NCI-H226 (cell line): ENCODE measurements at regions not wholly inside any gene's neighbourhood (a gene's known extent, or its start where the extent isn't known, plus 50 kb on each side); places are given as distances from the start of the nearest gene placed in this dataset.

Source experiments
- DNase-seq: peaks from one replicate; pipeline ENCODE4 v3.0.0-alpha.2; 2015

DNA sequence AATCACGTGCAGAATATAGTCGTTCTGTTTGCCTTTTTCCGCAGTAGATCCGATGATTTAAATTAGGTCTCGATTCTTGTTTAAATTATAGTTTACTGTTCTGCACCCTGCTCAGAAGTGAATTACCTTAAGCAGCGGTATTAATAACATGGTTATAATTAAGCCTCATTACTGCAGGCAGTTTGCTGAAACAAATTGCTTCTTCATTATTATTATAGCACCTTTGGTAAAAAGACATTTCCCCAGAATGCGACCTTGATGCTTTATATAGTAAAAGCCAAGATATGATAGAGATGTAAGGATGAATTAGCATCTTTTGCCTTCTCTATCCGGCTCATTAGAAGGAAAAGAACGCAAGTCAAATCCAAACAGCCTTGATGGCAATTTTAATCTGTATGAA is 625.2 kb upstream of the CADM1 start:
- DNase-seq = no peak

DNA sequence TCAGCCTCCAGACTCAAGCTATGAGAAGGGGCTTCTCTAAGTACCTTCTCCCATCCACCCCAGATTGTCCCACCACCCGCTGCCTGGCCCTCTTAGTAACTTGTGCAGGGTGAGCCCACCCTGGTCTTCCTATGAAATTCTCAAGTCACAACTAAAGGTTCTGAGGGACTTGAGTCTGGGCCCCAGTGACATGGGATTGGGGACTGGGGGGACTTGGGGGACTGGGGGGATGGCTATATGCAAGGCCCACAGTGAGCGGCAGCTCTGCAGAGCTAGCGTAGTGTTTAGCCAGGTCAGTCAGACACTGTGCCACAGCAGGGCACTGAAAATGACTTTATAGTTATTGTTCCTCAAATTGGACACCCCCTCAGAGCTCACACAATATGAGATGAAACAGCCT is 622.3 kb upstream of the CADM1 start:
- no peak for DNase-seq

DNA sequence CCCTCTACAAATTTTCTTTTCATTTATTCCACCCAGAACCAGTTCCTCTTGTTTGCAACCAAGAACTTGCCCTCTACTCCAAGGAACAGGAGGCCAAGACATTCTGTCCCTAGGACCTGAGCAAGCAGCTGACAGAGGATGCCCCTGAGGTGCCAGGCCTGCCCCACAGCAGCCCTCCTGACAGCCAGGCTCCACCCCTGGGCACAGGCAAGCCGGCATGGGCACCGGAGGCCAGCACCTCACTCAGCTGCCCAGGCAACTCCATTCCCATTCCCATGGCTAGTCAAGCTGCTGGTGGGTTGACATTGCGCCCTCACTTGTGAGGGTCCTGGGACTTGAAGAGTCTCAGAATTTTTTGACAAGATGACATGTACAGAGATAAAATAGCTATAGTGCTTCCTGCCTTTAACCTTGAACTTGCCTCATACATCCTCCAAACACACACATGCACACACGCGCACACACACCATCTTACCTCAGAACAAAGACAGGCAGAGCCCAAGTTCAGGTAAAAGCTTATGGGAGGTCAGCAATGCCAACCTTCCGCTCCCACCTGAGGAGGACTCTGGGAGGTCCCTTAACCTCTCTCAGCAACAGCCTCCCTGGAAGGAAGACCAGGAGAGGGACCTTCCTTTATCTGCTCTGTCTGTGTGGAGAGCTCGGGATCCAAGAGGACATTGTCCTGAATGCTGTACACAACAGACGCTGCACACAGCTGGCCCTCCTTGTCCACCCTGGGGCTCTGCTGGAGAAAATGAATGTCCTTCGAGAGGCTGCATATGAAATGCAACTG is 620.9 kb upstream of the CADM1 start:
- no peak for DNase-seq

DNA sequence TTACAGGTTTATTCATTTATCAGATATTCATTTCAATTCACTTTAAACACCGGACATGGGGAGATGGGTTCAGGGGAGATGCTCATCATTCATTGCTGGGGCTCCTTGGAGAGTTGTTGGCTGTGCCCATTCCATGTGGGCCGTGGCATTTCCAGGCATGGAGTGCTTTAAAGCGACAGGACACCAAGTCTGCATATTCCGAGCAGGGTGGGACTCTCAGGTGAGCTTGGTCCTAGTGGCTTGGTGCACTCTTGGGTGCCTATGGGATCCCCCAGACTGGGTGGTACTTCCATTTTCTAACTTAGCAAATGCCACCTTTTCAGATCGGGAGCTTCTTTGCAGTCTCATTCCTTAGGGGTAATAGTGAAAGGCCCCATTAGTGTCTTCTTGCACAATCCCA is 619.5 kb upstream of the CADM1 start:
- no peak for DNase-seq

DNA sequence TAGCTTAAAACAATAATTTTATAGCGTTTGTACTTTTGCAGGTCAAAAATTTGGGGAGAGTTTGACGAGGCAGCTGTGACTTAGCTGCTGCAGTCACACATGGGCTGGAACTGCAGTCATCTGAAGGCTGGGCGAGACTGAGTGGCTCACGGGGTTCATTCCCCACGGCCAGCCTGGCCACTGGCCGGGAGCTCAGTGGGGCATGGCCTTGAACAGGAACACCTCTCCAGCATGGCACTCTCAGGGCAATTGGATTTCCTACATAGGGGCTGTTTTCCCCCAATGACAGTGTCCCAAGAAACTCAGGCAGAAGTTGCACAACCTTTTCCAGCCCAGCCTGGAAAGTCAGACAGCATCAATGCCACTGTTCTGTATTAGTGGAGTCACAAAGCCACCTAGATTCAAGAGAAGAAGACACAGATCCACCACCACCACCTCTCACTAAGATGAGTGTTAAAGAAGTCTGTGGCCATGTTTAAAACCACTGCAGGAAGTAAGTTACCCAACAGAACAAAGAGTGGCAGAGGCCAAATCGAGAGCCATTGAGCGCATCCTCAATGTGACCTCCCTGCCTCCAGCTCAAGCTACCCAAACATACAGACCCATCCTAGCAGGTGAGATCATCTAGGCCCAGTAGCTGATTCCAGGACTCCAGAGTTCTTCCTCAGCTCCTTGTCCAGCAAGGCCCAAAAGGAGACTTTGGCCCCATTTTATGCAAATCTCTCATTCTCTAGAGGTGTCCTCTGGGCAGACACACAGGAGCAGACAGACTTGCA is 618.7 kb upstream of the CADM1 start:
- no peak for DNase-seq

DNA sequence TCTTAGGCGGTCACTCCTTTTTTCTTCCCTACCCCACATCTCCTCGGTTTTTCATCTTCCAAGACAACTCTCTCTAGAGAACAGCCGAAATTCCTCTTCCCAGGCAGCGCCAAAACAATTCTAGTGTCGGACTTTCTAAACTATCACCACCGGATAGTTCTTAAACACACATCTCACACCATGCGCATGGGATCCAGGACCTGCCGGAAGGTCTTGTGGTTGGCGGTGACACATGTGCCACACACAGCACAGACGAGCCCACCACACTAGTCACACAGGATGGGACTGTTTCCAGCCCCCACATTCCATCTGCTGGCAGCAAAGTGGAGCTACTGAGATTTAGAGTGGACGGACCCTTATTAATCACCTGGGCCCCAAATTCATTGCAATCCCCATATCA is 614.9 kb upstream of the CADM1 start:
- DNase-seq = no peak

DNA sequence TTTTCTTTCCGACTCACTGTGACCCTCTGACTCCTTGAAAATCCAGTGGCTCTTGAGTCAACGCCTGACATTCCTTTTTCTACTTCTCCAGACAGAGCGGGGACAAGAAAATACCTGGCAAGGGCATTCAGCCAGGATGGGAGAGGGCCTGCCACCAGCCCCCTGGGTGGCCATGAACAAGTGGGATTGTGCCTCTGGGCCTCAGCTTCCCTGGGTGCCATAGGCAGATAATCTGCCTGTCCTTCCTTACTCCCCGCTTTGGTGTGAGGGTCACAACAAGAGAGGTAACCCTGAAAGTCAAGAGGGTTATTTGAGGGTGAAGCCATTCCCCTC is 613.9 kb upstream of the CADM1 start:
- no peak for DNase-seq

DNA sequence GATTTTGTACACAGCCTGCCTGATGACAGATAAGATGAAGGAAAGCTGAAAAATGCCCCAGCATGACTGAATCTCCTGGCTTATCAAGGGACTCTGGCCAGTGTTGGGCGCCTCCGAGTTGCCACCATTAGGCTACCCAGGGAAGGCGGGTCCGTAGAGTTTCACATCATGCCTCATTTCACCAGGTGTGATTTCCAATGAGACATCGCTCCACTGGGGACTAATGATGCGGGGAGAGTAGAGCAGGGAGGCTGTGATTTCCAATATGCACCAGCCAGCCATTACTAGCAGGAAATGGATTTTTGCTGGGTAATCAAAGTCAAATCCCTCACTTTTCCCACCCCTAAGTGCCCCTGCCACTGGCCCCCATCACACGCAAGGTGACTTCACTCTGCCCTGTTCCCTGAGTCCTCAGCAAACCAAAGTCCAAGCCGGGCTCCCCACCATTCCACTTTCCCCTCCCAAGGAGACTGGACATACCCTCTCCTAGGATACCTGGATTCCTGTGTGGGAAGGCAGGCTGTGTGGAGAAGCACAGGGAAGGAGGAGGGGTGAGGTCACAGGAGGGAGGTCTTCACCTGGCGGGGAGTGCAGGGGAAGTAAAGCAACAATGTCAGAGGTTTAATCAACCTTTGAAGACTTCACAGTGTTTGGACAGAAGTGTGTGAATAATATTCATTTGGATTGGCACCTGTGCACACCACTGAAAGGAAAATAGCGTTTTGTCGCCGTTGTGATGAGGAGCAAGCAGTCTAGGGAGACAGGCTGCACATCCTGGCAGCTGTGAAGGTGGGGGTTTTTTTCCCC is 613.3 kb upstream of the CADM1 start:
- DNase-seq = no peak

DNA sequence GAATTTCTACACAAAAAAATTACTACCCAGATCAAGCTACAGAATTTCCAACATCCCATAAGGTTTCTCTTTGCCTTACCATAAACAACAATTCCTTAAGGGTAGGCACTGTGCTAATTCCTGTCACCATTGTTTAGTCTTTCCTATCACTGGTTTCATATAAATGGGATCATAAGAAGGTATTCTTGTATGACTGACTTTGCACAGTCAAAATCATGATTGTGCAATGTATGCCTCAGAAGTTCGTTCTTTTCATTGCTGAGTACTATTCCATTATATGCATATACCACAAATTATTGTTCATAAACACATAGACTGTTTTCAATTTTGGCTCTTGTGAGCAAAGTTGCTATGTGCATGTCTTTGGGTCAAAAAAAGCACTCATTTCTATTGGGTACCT is 611.6 kb upstream of the CADM1 start:
- DNase-seq = no peak

DNA sequence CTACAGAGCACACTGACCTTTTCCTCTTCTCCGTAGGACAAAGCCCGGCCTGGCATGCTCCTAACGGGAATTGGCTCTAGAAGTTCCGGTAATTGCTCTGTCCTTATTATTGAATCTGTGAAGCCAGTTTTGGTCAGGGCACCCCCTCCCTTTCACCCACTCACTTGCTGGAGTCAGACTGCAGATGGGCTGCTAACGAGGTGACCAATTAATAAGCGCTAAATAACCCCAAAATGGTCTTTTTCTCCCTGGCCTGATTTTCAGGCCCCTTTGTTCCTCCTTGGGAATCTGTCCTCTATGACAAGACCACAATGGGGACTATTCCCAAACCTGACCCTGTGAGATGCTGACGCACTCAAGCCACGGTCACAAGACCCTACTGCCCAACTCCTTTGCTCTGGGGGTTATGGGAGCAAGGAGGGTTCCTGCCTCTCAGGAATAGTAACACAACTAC is 610.0 kb upstream of the CADM1 start:
- no peak for DNase-seq

DNA sequence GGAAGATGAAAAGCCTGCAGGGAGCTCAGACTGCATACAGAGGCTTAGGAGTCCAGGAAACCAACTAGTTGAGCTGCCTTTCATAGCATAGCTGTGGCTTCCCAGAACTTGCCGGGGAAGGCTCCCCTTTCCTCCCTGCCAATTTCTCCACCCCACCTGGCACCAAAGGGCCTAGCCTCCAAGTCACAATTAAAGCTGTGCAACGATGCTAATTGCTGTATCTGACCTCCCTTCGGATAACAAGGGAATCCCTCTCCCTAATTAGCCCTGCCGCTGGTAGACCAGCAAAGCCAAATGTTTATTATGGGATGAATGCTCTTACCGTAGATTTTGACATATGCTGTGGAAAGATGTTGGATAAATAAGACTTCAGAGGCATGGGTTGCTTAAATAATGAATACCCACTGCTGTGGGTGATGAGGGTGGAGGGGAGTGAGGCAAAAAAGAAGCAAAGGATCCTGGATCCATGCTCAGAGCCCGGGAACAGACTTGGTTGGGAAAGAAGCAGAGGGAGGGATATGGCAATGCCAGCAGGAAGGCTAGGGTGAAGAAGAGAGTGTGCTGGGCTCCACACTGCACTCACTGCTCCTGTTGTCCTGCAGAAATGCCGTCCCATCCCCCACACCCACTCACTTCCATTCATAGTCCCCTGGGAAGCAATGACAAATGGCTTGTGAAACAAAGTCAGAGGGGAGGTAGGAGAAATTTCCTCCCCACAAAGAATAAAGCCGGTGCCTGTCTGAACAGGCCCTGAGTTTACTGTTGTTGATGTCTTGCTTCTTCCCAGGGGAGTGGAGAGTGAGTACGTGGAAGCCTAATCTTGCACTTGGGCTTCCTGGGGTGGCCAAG is 608.1 kb upstream of the CADM1 start:
- DNase-seq = no peak

DNA sequence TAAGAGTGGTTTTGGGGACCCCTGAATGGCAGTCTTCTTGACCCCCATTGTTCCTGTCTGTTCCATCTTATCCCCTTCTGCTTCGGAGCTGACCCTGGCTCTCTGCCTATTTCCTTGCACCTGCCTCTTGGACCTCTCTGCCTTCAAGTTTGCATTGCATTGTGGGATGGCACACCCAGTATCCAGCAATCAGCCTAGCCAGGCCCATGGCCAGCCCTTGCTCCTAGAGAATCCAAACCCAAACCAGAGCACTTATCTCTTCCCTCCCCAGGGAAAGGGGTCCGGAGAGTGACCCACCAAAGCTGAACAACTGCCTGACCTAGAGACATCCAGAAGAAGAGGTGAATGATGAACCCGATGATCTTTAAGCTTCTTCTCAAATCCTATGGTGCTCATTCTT is 607.3 kb upstream of the CADM1 start:
- no peak for DNase-seq

DNA sequence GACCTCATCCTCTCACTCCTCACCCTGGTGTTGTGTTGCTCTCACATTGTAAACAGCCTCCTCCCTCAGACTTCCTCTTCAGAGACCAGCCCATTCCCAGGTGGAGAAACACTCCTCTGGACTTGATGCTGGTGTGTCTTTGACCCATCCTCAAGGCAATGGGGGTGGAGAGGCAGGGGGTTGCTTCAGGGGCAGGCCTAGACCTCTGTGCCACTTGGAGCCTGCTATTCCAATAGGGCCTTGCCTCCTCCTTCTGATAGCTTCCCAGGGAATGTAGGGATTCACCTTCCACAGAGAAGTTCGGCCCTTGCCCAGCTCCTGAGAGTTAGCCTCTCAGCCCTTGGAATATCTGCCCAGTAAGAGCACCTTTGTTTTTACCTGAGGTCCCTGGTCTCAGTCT is 606.6 kb upstream of the CADM1 start:
- no peak for DNase-seq

DNA sequence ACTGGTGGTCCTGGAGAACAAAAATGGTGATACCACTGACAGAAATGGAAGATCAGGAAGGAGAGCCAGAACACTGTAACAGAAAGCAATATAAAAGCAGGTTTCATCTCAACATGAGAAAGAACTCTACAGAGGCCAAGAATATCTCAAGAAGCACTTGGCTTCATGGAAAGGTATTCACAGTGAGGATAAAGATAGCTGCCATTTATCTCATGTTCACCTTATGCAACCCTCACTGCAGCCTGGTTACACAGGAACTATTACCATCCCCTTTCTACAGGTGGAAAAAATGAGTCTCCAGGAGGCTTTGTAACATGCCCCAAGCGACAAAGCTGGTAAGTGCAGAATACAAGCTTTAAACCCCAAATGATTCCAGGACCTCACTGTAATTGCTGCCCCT is 606.1 kb upstream of the CADM1 start:
- no peak for DNase-seq

DNA sequence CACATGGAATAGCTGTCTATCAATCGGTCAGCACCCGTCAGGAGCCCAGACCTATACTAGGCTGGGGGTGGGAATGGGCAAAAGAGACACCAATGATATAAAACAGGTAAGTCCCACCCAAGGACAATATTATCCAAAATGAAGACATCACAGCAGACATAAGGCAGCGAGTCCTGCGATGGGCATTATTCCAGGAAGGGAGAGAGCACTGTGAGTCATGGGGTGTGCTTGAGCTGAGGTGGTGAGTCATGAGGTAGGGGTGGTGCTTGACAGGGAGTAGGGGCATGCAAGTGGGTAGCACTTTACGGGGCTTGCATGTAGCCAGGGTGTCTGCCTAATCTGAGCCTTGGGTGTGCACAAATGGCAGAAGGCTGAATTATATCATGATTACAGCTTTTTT is 605.0 kb upstream of the CADM1 start:
- DNase-seq = peak; percentile 48

DNA sequence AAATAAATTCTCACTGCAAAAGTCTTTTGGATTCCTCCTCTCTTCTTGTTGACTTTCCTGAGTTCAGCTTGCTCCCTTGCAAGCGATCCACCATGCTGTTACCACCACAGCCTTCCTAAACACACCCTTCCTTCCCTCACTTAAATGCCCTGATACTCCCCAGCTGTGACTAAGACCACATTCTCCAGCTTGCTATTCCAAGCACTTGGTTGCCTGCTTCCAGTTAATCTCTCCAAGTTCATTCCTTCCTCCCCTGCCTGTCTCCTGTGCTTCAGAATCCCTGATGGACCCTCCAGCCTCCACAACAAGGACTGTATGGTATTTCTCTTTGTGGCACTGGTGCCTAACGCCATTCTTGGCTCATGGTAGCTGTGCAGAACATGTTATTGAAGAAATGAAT is 603.9 kb upstream of the CADM1 start:
- DNase-seq = no peak

DNA sequence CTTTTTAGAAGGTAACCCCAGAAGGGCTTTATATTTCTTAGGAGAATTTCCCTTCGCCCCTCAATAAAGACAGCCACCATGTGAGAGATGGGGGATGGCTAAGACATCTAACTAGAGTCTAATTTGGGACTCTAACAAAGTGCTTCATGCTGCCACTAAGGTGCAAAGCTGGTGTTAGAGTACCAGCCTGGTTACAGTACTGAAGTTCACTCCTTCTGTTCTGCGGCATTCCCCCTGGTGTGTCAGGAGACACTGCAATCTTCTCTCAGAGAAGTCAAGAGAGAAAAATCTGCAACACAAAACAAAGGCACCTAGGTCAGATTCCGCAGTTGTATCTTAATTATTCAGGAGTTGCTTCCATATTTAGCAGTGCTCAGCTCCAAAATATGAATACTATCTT is 603.0 kb upstream of the CADM1 start:
- DNase-seq = no peak

DNA sequence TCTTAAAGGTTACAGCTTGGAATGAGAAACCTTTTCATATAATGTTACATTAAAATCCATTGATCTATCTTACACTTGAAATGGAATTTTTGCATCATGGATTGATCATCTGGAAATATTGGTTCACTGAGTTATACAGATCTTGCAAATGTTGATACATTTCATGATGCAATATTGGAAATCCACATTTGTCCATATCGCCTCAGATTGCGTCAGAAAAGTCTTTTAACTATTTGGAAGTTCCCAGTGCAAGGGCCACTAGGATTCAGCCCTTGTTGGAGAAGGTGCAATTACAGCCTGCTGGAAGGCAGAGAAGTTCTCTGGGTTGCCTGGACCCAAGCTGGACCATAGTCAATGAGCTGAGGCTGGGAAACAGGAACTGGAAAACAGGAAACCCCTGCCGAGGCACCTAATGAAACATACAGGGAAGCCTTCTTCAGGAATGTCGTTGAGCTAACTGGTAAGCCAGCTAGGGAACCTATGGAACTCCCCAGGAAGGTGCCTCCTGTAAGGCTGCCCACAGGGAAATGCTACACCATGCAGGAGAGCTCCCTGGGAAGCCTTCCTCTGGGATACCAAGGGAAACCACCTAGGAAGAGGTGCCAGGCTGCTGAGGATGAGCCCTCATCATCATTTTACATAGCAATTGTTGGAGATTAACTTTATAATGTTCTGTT is 600.4 kb upstream of the CADM1 start:
- no peak for DNase-seq

DNA sequence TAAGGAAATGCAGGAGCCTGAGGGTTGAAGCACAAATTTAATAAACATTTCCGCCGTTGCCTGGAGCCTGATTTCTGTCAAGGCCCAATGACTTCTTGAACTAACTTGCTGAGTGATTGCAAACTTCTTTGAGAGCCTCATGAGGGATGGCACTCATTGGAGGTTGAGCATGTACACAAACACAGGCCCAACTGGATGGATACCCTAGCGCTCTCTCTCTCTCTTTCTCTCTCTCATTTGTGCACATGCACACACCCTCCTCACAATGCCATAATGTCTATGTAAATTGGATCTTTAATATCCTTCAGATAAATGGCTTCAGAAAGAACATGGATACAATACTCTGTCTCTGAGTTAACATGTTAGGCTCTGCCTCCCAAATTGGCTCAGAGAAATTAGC is 597.7 kb upstream of the CADM1 start:
- DNase-seq = no peak

DNA sequence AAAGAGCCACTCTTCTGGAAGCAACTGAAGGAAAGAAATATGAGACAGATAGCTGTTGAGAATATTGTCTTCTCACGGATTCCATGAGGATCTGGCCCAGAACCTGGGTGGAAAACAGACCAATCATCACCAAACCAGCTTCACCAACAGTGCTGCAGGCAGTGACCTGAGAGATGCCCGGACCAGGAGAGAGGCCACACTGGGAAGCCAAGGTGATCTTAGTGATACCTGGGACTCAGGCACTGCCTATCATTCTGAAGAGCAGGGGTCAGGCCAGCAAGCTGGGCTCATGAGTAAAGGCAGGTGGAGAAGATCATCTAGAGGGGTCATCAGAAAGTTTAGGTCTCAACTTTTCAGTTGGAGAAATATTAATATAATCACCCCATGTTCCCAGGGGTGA is 595.8 kb upstream of the CADM1 start:
- no peak for DNase-seq

DNA sequence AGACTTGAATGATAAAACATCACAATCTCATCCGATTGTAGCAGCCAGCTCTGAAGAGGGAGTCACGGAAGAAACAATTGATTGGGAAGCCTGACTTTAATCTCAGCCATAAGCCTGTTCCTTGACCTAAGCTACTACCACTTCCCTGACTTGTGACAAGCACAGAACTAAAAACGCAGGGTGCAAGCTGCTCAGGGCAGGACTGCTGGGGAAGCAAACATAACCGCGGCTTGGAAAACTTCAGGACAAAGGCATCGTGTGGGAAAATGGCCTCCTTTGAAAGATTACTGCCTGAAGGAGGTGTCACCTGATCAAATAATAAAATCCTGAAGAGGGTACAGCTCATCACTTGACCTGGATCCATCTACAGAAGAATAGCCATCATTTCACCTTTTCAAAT is 595.3 kb upstream of the CADM1 start:
- no peak for DNase-seq

DNA sequence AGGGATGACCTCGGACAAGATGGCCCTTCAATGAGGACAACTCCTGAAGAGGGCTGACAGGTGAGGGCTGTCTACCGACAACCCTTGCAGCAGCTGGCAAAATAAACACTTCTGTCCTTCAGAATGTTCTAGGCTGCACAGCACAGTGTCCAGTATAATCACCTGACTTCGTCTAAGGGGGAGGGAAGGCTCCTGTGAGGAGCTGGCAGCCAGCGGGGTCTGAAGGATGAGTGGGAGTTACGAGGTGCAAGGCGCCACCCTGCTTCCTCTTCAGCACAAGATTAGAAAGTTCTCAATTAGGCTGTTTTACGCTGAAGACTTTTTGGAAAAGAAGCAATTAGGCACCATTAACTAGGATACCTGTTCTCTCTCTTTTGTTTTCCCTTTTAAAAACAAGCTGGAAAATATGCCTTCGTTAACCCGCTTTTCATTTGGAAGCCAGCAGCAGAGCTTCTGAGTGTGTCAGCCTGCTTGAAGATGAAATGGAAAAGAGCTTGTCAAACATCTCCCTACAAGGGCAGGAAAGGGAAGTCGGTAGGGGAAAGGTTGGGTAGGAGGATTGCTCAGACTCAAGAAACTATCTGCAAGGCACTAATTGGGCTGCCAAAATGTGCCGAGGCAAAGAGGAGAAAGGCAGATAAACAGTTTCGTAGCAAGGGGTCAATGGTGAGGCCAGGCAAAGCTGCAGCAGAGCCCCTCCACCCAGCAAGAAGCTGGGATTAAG is 592.2 kb upstream of the CADM1 start:
- no peak for DNase-seq
